ENCODE measurements at regions not wholly inside any gene's neighbourhood (a gene's known extent, or its start where the extent isn't known, plus 50 kb on each side); places are given as distances from the start of the nearest gene placed in this dataset.
A peak's percentile ranks its signal among the peaks of the same experiment; 100 is the strongest.

GRCh38 chrY:15326673-15327072, 802.3 kb downstream of the NLGN4Y start:
- Histone ChIP-seq H3K4me3 (ENCODE audit: low read length) (no peak overlapping the region), H3K36me3 (ENCODE audit: insufficient read depth, low read length) (no peaks in the 10 kb centered on the region), H3K9me3 (ENCODE audit: insufficient read depth, low read depth, low read length) (no peaks in the 10 kb centered on the region), H3K27me3 (ENCODE audit: insufficient read depth, low read length) (no peaks in the 10 kb centered on the region), H3K4me1 (ENCODE audit: insufficient read depth, low read length) (no peaks in the 10 kb centered on the region), H3K9ac (ENCODE audit: low read depth, low read length) (no peak overlapping the region), H3K27ac (ENCODE audit: low read depth, low read length) (no peak overlapping the region)
- 94% methylated on average over 5 of the region's 5 CpGs for WGBS

GRCh38 chrY:15328848-15329247, 804.5 kb downstream of the NLGN4Y start:
- H3K27ac ChIP-seq (ENCODE audit: low read depth, low read length): no peak overlapping the region
- no peaks in the 10 kb centered on the region for H3K4me1 ChIP-seq (ENCODE audit: insufficient read depth, low read length)
- H3K9ac ChIP-seq (ENCODE audit: low read depth, low read length): no peak overlapping the region
- H3K4me3 ChIP-seq (ENCODE audit: low read length): no peak overlapping the region
- no peaks in the 10 kb centered on the region for H3K9me3 ChIP-seq (ENCODE audit: insufficient read depth, low read depth, low read length)
- no peaks in the 10 kb centered on the region for H3K36me3 ChIP-seq (ENCODE audit: insufficient read depth, low read length)
- WGBS: 93% methylated on average over 3 of the region's 3 CpGs
- no peaks in the 10 kb centered on the region for H3K27me3 ChIP-seq (ENCODE audit: insufficient read depth, low read length)

GRCh38 chrY:15343522-15343921, 819.2 kb downstream of the NLGN4Y start:
- Histone ChIP-seq H3K27me3 (ENCODE audit: insufficient read depth, low read length) (no peaks in the 10 kb centered on the region), H3K36me3 (ENCODE audit: insufficient read depth, low read length) (no peaks in the 10 kb centered on the region), H3K4me1 (ENCODE audit: insufficient read depth, low read length) (no peaks in the 10 kb centered on the region), H3K27ac (ENCODE audit: low read depth, low read length) (no peak overlapping the region), H3K4me3 (ENCODE audit: low read length) (no peak overlapping the region), H3K9me3 (ENCODE audit: insufficient read depth, low read depth, low read length) (no peaks in the 10 kb centered on the region), H3K9ac (ENCODE audit: low read depth, low read length) (no peak overlapping the region)
- 100% methylated on average over 1 of the region's 4 CpGs for WGBS

GRCh38 chrY:15345471-15346155, 821.3 kb downstream of the NLGN4Y start:
- 93% methylated on average over 4 of the region's 4 CpGs for WGBS
- H3K4me3 ChIP-seq (ENCODE audit: low read length): no peak overlapping the region

GRCh38 chrY:15349351-15349750, 825.0 kb downstream of the NLGN4Y start:
- H3K4me3 ChIP-seq (ENCODE audit: low read length): no peak overlapping the region
- no peak overlapping the region for H3K27ac ChIP-seq (ENCODE audit: low read depth, low read length)
- H3K36me3 ChIP-seq (ENCODE audit: insufficient read depth, low read length): no peaks in the 10 kb centered on the region
- H3K27me3 ChIP-seq (ENCODE audit: insufficient read depth, low read length): no peaks in the 10 kb centered on the region
- H3K4me1 ChIP-seq (ENCODE audit: insufficient read depth, low read length): no peaks in the 10 kb centered on the region
- no peak overlapping the region for H3K9ac ChIP-seq (ENCODE audit: low read depth, low read length)
- H3K9me3 ChIP-seq (ENCODE audit: insufficient read depth, low read depth, low read length): no peaks in the 10 kb centered on the region
- WGBS: 82% methylated on average over 2 of the region's 2 CpGs

More at GRCh38 chrY:15345471-15346155, 821.3 kb downstream of the NLGN4Y start:
- Histone ChIP-seq H3K27me3 (ENCODE audit: insufficient read depth, low read length) (no peaks in the 10 kb centered on the region), H3K27ac (ENCODE audit: low read depth, low read length) (no peak overlapping the region), H3K4me1 (ENCODE audit: insufficient read depth, low read length) (no peaks in the 10 kb centered on the region), H3K9ac (ENCODE audit: low read depth, low read length) (no peak overlapping the region), H3K36me3 (ENCODE audit: insufficient read depth, low read length) (no peaks in the 10 kb centered on the region), H3K9me3 (ENCODE audit: insufficient read depth, low read depth, low read length) (no peaks in the 10 kb centered on the region)

GRCh38 chrY:15355321-15355720, 831.0 kb downstream of the NLGN4Y start:
- no peaks in the 10 kb centered on the region for H3K36me3 ChIP-seq (ENCODE audit: insufficient read depth, low read length)
- H3K27me3 ChIP-seq (ENCODE audit: insufficient read depth, low read length): no peaks in the 10 kb centered on the region
- H3K9ac ChIP-seq (ENCODE audit: low read depth, low read length): no peak overlapping the region
- H3K4me1 ChIP-seq (ENCODE audit: insufficient read depth, low read length): no peaks in the 10 kb centered on the region
- H3K27ac ChIP-seq (ENCODE audit: low read depth, low read length): no peak overlapping the region
- no peaks in the 10 kb centered on the region for H3K9me3 ChIP-seq (ENCODE audit: insufficient read depth, low read depth, low read length)
- no peak overlapping the region for H3K4me3 ChIP-seq (ENCODE audit: low read length)
- WGBS: 97% methylated on average over 3 of the region's 3 CpGs

- Histone ChIP-seq H3K9ac (ENCODE audit: low read depth, low read length) (no peak overlapping the region), H3K27ac (ENCODE audit: low read depth, low read length) (no peak overlapping the region), H3K9me3 (ENCODE audit: insufficient read depth, low read depth, low read length) (no peaks in the 10 kb centered on the region), H3K27me3 (ENCODE audit: insufficient read depth, low read length) (no peaks in the 10 kb centered on the region), H3K4me1 (ENCODE audit: insufficient read depth, low read length) (peaks cover 2% of the 10 kb centered on the region; the same call in 1 of the 2 replicates), H3K4me3 (ENCODE audit: low read length) (no peak overlapping the region), H3K36me3 (ENCODE audit: insufficient read depth, low read length) (no peaks in the 10 kb centered on the region)
These were observed 836.1 kb downstream of the NLGN4Y start for GRCh38 chrY:15360471-15360870.

- H3K4me3 ChIP-seq (ENCODE audit: low read length): no peak overlapping the region
- H3K27ac ChIP-seq (ENCODE audit: low read depth, low read length): no peak overlapping the region
- peaks cover 2% of the 10 kb centered on the region; the same call in 1 of the 2 replicates for H3K4me1 ChIP-seq (ENCODE audit: insufficient read depth, low read length)
- H3K9ac ChIP-seq (ENCODE audit: low read depth, low read length): no peak overlapping the region
- H3K36me3 ChIP-seq (ENCODE audit: insufficient read depth, low read length): no peaks in the 10 kb centered on the region
- H3K9me3 ChIP-seq (ENCODE audit: insufficient read depth, low read depth, low read length): no peaks in the 10 kb centered on the region
- 97% methylated on average over 2 of the region's 4 CpGs for WGBS
- no peaks in the 10 kb centered on the region for H3K27me3 ChIP-seq (ENCODE audit: insufficient read depth, low read length)
These were observed 840.7 kb downstream of the NLGN4Y start for GRCh38 chrY:15364996-15365395.

- no peak overlapping the region for H3K27ac ChIP-seq (ENCODE audit: low read depth, low read length)
- no peaks in the 10 kb centered on the region for H3K4me1 ChIP-seq (ENCODE audit: insufficient read depth, low read length)
- H3K9ac ChIP-seq (ENCODE audit: low read depth, low read length): no peak overlapping the region
- no peaks in the 10 kb centered on the region for H3K9me3 ChIP-seq (ENCODE audit: insufficient read depth, low read depth, low read length)
- no peaks in the 10 kb centered on the region for H3K36me3 ChIP-seq (ENCODE audit: insufficient read depth, low read length)
- no peaks in the 10 kb centered on the region for H3K27me3 ChIP-seq (ENCODE audit: insufficient read depth, low read length)
- H3K4me3 ChIP-seq (ENCODE audit: low read length): no peak overlapping the region
- WGBS: 93% methylated on average over 2 of the region's 3 CpGs
These were observed 844.5 kb downstream of the NLGN4Y start for GRCh38 chrY:15368786-15369185.

GRCh38 chrY:15385178-15385577, 860.8 kb downstream of the NLGN4Y start:
- WGBS: no CpG with 5 or more reads among the region's 1 CpG
- H3K4me1 ChIP-seq (ENCODE audit: insufficient read depth, low read length): peaks cover 9% of the 10 kb centered on the region

GRCh38 chrY:15397556-15398280, 873.4 kb downstream of the NLGN4Y start:
- Histone ChIP-seq H3K9ac (ENCODE audit: low read depth, low read length) (0 out of 2 replicates have a peak overlapping the region, but pooled peaks have one; percentile 1), H3K4me3 (ENCODE audit: low read length) (no peak overlapping the region), H3K27me3 (ENCODE audit: insufficient read depth, low read length) (no peaks in the 10 kb centered on the region), H3K9me3 (ENCODE audit: insufficient read depth, low read depth, low read length) (no peaks in the 10 kb centered on the region), H3K4me1 (ENCODE audit: insufficient read depth, low read length) (peaks cover 13% of the 10 kb centered on the region), H3K27ac (ENCODE audit: low read depth, low read length) (peak overlapping the region; percentile 89; the same call in 1 of the 2 replicates), H3K36me3 (ENCODE audit: insufficient read depth, low read length) (no peaks in the 10 kb centered on the region)
- WGBS: 78% methylated on average over 1 of the region's 1 CpG

More at GRCh38 chrY:15385178-15385577, 860.8 kb downstream of the NLGN4Y start:
- Histone ChIP-seq H3K36me3 (ENCODE audit: insufficient read depth, low read length) (no peaks in the 10 kb centered on the region), H3K4me3 (ENCODE audit: low read length) (no peak overlapping the region), H3K27me3 (ENCODE audit: insufficient read depth, low read length) (no peaks in the 10 kb centered on the region), H3K9ac (ENCODE audit: low read depth, low read length) (no peak overlapping the region), H3K9me3 (ENCODE audit: insufficient read depth, low read depth, low read length) (no peaks in the 10 kb centered on the region), H3K27ac (ENCODE audit: low read depth, low read length) (peak overlapping the region; percentile 89; the same call in 1 of the 2 replicates)
